Thyroid gland (tissue), 4 donors: ENCODE measurements at regions not wholly inside any gene's neighbourhood (a gene's known extent, or its start where the extent isn't known, plus 50 kb on each side); places are given as distances from the start of the nearest gene placed in this dataset.

Experiments
- DNase-seq, 2 donors: peaks; one replicate each; pipeline ENCODE4 v3.0.0-alpha.2; 2019
- H3K27ac ChIP-seq, 3 donors: fragments of 200-600 bp; sonication (generic); 1 replicate in 2 of 3; 2 replicates in 1 of 3; pipeline ENCODE4 v1.5.1; 2016 to 2019; ENCODE audit warnings: mild to moderate bottlenecking in 1 of 3, moderate library complexity in 1 of 3
- H3K27me3 ChIP-seq: fragments of 200-600 bp; sonication (generic); one replicate; pipeline ENCODE4 v1.5.1; 2019
- H3K36me3 ChIP-seq, 2 donors: fragments of 200-600 bp; sonication (generic); one replicate each; pipeline ENCODE4 v1.5.1; 2016 to 2019
- H3K4me1 ChIP-seq, 2 donors: fragments of 200-600 bp; sonication (generic); one replicate each; pipeline ENCODE4 v1.5.1; 2017 to 2019
- H3K4me3 ChIP-seq, 3 donors: fragments of 200-600 bp; sonication (generic); replicated peaks in 1 of 3; 1 replicate in 2 of 3; 2 replicates in 1 of 3; pipeline ENCODE4 v1.5.1; 2016; ENCODE audit warnings: mild to moderate bottlenecking in 1 of 3
- H3K9me3 ChIP-seq: fragments of 200-600 bp; sonication (generic); one replicate; pipeline ENCODE4 v1.5.1; 2017
- POLR2A ChIP-seq, 2 donors: fragments of 450-650 bp; IDR thresholded peaks; one replicate each; pipeline ENCODE4 v1.6.1; 2017; ENCODE audit warnings: antibody characterized with exemption in 2 of 2, mild to moderate bottlenecking in 2 of 2, moderate library complexity in 1 of 2
- WGBS, 2 donors: methylation state at CpG; one replicate each; pipeline ENCODE4 v1.1.5; 2017; 5-methylcytosine and 5-hydroxymethylcytosine counted together
- intact Hi-C: fragments of 100-400 bp; cut with DNase I; formaldehyde crosslinking; loops from one replicate; pipeline ENCODE4 v1.15.1; 2023
- TF ChIP-seq, protein P1 (sequence below), 6 experiments: fragments of 200-600 bp in 3 of 6; fragments of 450-650 bp in 3 of 6; sonication (generic) in 3 of 6; IDR thresholded peaks; one replicate each; pipeline ENCODE4 v1.5.1; 2016 to 2019; ENCODE audit warnings: antibody characterized with exemption in 6 of 6, mild to moderate bottlenecking in 2 of 6, inconsistent platforms in 1 of 6, moderate library complexity in 1 of 6

- intact Hi-C loops = no loop called here
- Histone ChIP-seq H3K4me1 (peaks cover 0 to 8% of the 10 kb centered on the region in 2 donors), H3K36me3 (no peaks in the 10 kb centered on the region), H3K9me3 (no peaks in the 10 kb centered on the region), H3K27me3 (no peaks in the 10 kb centered on the region), H3K27ac (no peak overlapping the region), H3K4me3 (no peak overlapping the region)
- 79 to 80% methylated on average over 9 of the region's 9 CpGs for WGBS, 2 donors
- TF ChIP-seq, protein P1, sequence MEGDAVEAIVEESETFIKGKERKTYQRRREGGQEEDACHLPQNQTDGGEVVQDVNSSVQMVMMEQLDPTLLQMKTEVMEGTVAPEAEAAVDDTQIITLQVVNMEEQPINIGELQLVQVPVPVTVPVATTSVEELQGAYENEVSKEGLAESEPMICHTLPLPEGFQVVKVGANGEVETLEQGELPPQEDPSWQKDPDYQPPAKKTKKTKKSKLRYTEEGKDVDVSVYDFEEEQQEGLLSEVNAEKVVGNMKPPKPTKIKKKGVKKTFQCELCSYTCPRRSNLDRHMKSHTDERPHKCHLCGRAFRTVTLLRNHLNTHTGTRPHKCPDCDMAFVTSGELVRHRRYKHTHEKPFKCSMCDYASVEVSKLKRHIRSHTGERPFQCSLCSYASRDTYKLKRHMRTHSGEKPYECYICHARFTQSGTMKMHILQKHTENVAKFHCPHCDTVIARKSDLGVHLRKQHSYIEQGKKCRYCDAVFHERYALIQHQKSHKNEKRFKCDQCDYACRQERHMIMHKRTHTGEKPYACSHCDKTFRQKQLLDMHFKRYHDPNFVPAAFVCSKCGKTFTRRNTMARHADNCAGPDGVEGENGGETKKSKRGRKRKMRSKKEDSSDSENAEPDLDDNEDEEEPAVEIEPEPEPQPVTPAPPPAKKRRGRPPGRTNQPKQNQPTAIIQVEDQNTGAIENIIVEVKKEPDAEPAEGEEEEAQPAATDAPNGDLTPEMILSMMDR (IDR thresholded peaks at IDR 0.05) = no peak
- no peak for TF ChIP-seq POLR2A (IDR thresholded peaks at IDR 0.05)
- no peak for DNase-seq
These were observed 210.3 kb downstream of the URB2 start for GRCh38 chr1:229836324-229836723.

GRCh38 chr1:229838204-229838603 lies 212.2 kb downstream of the URB2 start:
- H3K9me3 ChIP-seq = no peaks in the 10 kb centered on the region
- no peak overlapping the region for H3K27ac ChIP-seq
- H3K4me1 ChIP-seq = peaks cover 0 to 8% of the 10 kb centered on the region in 2 donors
- intact Hi-C loops = no loop called here
- H3K27me3 ChIP-seq = no peaks in the 10 kb centered on the region
- DNase-seq = no peak
- WGBS, 2 donors = 89 to 94% methylated on average over 7 of the region's 7 CpGs
- H3K4me3 ChIP-seq = no peak overlapping the region
- H3K36me3 ChIP-seq = no peaks in the 10 kb centered on the region
- TF ChIP-seq, protein P1 (IDR thresholded peaks at IDR 0.05) = no peak
- TF ChIP-seq POLR2A (IDR thresholded peaks at IDR 0.05) = no peak

- intact Hi-C loops = no loop called here
- H3K9me3 ChIP-seq = no peaks in the 10 kb centered on the region
- no peak overlapping the region for H3K27ac ChIP-seq
- peaks cover 0 to 11% of the 10 kb centered on the region in 2 donors for H3K4me1 ChIP-seq
- no peaks in the 10 kb centered on the region for H3K36me3 ChIP-seq
- WGBS, 2 donors = 64 to 70% methylated on average over 3 of the region's 3 CpGs
- no peak for DNase-seq
- TF ChIP-seq, protein P1 (IDR thresholded peaks at IDR 0.05) = no peak
- TF ChIP-seq POLR2A (IDR thresholded peaks at IDR 0.05) = no peak
- H3K4me3 ChIP-seq = no peak overlapping the region
- H3K27me3 ChIP-seq = no peaks in the 10 kb centered on the region
These were observed 213.8 kb downstream of the URB2 start for GRCh38 chr1:229839800-229840199.

DNA sequence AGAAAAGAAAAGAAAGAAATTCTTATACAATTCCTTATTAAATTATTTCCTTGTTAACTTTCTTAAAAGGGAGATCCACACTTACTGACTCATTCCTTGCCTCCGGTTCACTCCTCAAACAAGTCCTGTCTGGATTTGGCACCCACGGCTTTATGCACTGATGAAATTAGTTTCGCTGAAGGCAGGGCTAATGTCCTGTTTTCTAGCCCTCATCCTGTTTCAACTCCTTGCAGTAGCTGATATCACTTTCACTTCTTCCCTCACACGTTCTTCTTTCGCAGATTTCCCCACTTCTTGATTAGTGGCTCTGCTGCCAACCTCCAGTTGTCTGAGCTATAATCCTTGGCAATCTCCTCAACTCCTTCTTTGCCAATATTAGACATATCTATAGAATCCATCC lies 215.2 kb downstream of the URB2 start:
- intact Hi-C loops = no loop called here
- Histone ChIP-seq H3K4me1 (peaks cover 7 to 13% of the 10 kb centered on the region in 2 donors), H3K27me3 (no peaks in the 10 kb centered on the region), H3K27ac (no peak overlapping the region), H3K36me3 (no peaks in the 10 kb centered on the region), H3K4me3 (no peak overlapping the region), H3K9me3 (no peaks in the 10 kb centered on the region)
- DNase-seq = no peak
- TF ChIP-seq, protein P1 (IDR thresholded peaks at IDR 0.05) = no peak
- TF ChIP-seq POLR2A (IDR thresholded peaks at IDR 0.05) = no peak
- 83 to 89% methylated on average over 5 of the region's 5 CpGs for WGBS, 2 donors

GRCh38 chr1:229842302-229843255 lies 216.5 kb downstream of the URB2 start:
- DNase-seq = no peak
- no peak overlapping the region for H3K4me3 ChIP-seq
- no peaks in the 10 kb centered on the region for H3K27me3 ChIP-seq
- H3K4me1 ChIP-seq = peaks cover 7 to 13% of the 10 kb centered on the region in 2 donors
- H3K27ac ChIP-seq = no peak overlapping the region
- H3K36me3 ChIP-seq = no peaks in the 10 kb centered on the region
- no peaks in the 10 kb centered on the region for H3K9me3 ChIP-seq
- intact Hi-C loops = no loop called here
- TF ChIP-seq, protein P1 (IDR thresholded peaks at IDR 0.05) = no peak
- no peak for TF ChIP-seq POLR2A (IDR thresholded peaks at IDR 0.05)
- WGBS, 2 donors = 90 to 92% methylated on average over 10 of the region's 10 CpGs
